Dendritic cell treated with granulocyte-macrophage colony-stimulating factor and Interleukin-4, amounts not matched to agents 40 ng/mL and 50 ng/mL, for 4 days (primary cell): ENCODE measurements at regions not wholly inside any gene's neighbourhood (a gene's known extent, or its start where the extent isn't known, plus 50 kb on each side); places are given as distances from the start of the nearest gene placed in this dataset.
"Not testable (repeated sequence)": the region's sequence is repeated elsewhere in the genome, so short reads cannot be mapped to it uniquely, and the experiment has no call there.

Source experiments
- H3K27ac Mint-ChIP-seq: one replicate; pipeline ENCODE4 v1.8.0; 2022; ENCODE audit warnings: mild to moderate bottlenecking, mixed read lengths
- H3K27me3 Mint-ChIP-seq: one replicate; pipeline ENCODE4 v1.8.0; 2022; ENCODE audit warnings: mild to moderate bottlenecking, mixed read lengths
- H3K36me3 Mint-ChIP-seq: one replicate; pipeline ENCODE4 v1.8.0; 2022; ENCODE audit warnings: low read depth, mixed read lengths
- H3K4me1 Mint-ChIP-seq: one replicate; pipeline ENCODE4 v1.8.0; 2022; ENCODE audit warnings: low read depth, mixed read lengths
- H3K4me3 Mint-ChIP-seq: one replicate; pipeline ENCODE4 v1.8.0; 2022; ENCODE audit warnings: mild to moderate bottlenecking, moderate library complexity, mixed read lengths
- H3K9me3 Mint-ChIP-seq: one replicate; pipeline ENCODE4 v1.8.0; 2022; ENCODE audit warnings: mixed read lengths
- intact Hi-C: fragments of 100-400 bp; cut with micrococcal nuclease; formaldehyde crosslinking; loops from one replicate; pipeline ENCODE4 v1.15.0; 2022

DNA sequence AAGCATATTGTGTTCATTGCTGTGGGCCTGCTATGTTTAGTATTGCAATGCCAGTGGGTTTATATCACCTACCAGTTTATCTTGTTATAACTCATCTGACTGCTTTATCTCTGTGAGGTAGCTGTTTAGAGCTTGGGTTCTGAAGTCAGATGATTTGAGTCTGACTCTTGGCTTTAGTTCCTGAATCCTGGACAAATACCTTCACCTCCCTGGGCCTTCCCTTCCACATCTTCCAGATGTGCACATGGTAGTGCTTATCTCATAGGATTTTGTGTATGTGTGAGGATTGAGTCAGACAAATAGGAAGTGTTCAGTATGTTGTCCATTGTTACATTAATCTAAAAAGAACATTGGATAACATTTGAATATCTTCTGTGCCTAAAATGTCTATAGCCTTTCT, 63.5 kb upstream of the ANKRD10 start:
- Mint-ChIP-seq H3K4me1 (no peaks in the 10 kb centered on the region), H3K36me3 (no peaks in the 10 kb centered on the region), H3K27me3 (peaks cover 10% of the 10 kb centered on the region), H3K4me3 (no peak overlapping the region), H3K27ac (no peak overlapping the region), H3K9me3 (peaks cover 8% of the 10 kb centered on the region)
- intact Hi-C loops, result no loop called here

DNA sequence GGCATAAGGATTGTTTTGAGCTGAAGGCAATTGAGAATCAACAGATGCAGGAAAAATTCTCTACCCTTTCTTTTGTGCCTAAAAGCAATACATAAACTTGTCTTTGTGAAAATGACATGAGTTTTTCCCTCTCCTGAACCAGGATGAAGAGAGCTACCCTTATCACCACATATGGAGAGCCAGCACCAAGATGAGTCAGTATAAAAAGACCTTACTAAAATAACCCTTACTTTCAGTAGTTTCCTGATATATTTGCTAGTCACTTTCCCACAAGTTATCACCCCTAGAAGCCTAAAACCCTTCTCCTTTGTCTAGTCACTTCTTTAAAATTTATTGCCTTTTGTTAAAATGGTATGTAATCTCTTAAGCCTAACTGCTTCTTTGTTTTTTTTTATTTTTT, 61.9 kb upstream of the ANKRD10 start:
- H3K4me1 Mint-ChIP-seq, result no peaks in the 10 kb centered on the region
- H3K27ac Mint-ChIP-seq, result no peak overlapping the region
- no peak overlapping the region for H3K4me3 Mint-ChIP-seq
- H3K9me3 Mint-ChIP-seq, result peaks cover 8% of the 10 kb centered on the region
- intact Hi-C loops, result no loop called here
- peaks cover 16% of the 10 kb centered on the region for H3K27me3 Mint-ChIP-seq
- H3K36me3 Mint-ChIP-seq, result no peaks in the 10 kb centered on the region

DNA sequence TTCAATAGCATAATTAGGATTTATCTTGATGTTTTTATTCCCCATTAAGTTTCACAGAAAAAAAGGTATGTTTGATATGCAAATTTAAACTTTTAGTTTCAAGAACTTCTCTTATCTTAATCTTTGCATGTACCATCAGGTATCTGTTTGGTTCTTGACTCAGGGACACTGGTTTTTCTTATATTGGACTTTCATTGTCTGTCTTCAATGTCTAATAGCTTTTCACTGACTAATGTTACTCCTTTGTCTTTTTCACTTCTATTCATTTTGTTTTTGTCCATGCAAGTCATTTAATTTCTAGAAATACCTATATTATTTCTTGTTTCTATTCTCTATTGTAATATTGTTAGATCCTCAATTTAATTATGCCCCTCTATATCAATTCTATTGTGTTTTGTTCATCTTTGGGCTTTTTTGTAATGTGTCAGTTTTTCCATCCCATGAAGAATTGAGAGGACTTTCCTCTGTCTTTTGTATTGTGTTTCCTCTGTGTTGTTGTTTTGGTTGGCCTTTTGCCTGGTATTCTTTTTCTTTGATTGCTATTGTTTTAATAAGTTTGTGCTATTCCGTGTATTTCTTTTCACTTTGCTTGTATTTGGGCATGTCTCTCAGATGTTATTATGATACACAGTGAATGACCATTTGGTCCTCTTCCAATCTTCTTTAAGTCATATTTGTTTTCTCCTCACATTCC, 58.3 kb upstream of the ANKRD10 start:
- no peaks in the 10 kb centered on the region for H3K9me3 Mint-ChIP-seq
- H3K36me3 Mint-ChIP-seq, result no peaks in the 10 kb centered on the region
- intact Hi-C loops, result no loop called here
- no peak overlapping the region for H3K27ac Mint-ChIP-seq
- H3K27me3 Mint-ChIP-seq, result peaks cover 15% of the 10 kb centered on the region
- no peaks in the 10 kb centered on the region for H3K4me1 Mint-ChIP-seq
- no peak overlapping the region for H3K4me3 Mint-ChIP-seq

DNA sequence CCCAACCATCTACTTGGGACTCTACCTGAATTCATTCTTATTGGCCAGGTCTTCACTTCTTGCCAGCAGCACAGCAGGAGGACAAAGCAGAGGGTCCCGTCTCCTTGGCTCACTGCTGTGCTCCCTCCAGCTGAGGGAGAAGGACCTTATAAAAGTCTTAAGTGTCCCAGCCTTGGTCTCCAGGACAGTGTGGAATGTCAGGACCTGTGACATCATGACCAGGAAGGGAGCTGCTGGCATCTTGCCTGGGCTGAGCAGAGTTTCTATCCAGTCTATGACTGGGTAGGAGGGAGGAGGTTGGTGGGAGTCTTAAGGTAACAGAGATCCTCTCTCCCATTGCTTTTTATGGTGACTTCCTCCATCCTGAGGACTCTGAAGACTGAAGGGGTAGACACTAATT, 56.6 kb upstream of the ANKRD10 start:
- intact Hi-C loops, result no loop called here
- no peaks in the 10 kb centered on the region for H3K4me1 Mint-ChIP-seq
- no peak overlapping the region for H3K27ac Mint-ChIP-seq
- H3K36me3 Mint-ChIP-seq, result no peaks in the 10 kb centered on the region
- H3K4me3 Mint-ChIP-seq, result no peak overlapping the region
- peaks cover 14% of the 10 kb centered on the region for H3K9me3 Mint-ChIP-seq
- H3K27me3 Mint-ChIP-seq, result peaks cover 15% of the 10 kb centered on the region

DNA sequence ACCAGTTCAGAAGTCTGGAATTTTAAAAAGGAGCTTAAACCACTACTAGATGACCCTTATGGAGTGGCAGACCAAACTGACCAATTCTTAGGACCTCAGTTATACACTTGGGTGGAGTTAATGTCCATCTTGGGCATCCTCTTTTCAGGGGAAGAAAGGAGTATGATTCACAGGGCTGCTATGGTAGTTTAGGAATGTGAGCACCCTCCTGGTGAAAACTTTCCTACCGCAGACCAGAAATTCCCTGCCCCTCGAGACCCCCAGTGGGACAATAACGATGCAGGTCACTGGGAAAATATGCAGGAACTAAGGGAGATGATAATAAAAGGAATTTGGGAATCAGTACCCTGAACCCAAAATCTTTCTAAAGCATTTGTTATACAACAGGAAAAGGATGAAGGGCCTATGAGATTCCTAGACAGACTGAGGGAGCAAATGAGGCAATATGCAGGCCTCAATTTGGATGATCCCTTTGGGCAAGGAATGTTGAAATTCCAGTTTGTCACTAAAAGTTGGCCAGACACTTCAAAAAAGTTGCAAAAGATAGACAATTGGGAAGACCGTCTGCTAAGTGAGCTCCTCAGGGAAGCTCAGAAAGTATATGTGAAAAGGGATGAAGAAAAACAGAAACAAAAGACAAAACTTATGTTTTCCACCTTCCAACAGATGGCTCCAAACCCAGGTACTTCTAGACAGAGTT, 52.4 kb upstream of the ANKRD10 start:
- H3K4me1 Mint-ChIP-seq, intact Hi-C loops, H3K36me3 Mint-ChIP-seq, H3K4me3 Mint-ChIP-seq, H3K27ac Mint-ChIP-seq, H3K27me3 Mint-ChIP-seq: not testable (repeated sequence)
- peaks cover 50% of the 10 kb centered on the region for H3K9me3 Mint-ChIP-seq

DNA sequence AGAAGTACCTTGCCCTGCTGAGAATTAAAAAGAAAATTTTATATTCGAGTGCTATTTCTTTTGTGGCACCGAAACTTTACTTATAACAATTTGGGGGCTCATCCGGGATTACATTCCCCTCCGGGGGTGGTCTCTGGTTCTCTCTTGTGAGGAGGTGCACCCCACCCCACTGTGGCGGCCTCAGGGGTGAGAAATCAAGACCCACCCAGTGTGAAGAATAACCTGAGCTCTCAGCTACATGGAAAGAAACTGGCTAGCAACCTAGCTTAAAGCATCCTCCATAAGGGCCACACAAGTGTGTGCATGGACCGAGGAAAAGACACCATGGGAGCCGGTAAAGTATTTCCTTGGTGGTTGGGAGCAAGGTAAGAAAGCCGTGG, 50.9 kb upstream of the ANKRD10 start:
- Mint-ChIP-seq H3K4me1 (no peaks in the 10 kb centered on the region), H3K9me3 (peaks cover 50% of the 10 kb centered on the region), H3K27me3 (peaks cover 2% of the 10 kb centered on the region), H3K36me3 (no peaks in the 10 kb centered on the region), H3K27ac (no peak overlapping the region), H3K4me3 (no peak overlapping the region)
- intact Hi-C loops, result no loop called here

DNA sequence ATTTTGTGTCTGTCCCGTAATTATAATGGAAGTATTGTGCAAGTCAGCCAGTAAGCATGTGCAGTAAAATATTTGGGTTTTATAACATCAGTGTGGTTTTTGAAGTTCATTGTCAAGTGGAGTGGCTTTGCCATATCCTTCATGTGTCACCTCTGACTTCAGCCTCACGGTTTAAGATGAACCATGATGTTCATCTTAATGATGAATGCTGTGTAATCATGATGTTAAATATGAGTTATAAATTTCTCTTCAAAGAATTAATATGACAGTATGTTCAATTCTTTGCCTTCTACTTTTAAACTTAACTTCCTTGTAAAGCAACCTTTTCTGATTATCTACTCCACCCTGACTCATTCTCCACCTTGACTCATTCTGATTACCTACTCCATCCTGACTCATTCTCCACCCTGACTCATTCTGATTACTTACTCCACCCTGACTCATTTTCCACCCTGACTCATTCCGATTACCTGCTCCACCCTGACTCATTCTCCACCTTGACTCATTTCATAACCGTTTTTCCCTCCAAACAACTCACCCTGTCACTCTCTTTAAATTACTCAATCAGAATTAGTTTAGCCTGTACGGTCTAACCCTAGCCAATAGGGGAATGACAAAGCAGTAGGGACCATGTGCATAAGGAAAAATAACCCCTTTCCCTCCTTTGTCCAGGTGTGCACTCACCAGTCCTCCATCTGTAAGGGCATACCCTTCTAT, 50.3 kb upstream of the ANKRD10 start:
- intact Hi-C loops, result no loop called here
- H3K27me3 Mint-ChIP-seq, result peaks cover 2% of the 10 kb centered on the region
- H3K4me1 Mint-ChIP-seq, result no peaks in the 10 kb centered on the region
- no peak overlapping the region for H3K4me3 Mint-ChIP-seq
- H3K27ac Mint-ChIP-seq, result no peak overlapping the region
- H3K9me3 Mint-ChIP-seq, result peaks cover 50% of the 10 kb centered on the region
- no peaks in the 10 kb centered on the region for H3K36me3 Mint-ChIP-seq
